ENCODE measurements at regions not wholly inside any gene's neighbourhood (a gene's known extent, or its start where the extent isn't known, plus 50 kb on each side); places are given as distances from the start of the nearest gene placed in this dataset.

DNA sequence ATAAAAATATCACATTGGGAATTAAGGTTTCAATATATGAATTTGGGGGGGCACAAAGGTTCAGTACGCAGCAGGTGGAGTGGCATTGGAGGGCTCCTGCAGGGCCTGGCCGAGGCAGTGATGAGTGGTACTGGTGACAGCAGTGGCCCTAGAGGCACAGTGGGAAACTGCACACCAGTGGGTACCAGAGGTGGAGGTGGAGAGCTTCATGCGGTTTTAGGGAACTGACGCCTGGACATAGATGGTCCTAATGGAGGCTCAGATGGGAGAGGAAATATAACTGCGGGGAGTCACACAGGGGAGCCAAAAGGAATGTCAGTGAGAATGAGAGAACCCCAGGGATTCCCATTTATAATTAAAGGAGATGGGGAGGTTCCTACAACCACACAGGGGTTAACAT is 156.2 kb downstream of the COG6 start:
- Histone ChIP-seq H3K4me3 (ENCODE audit: low read length) (no peak overlapping the region), H3K4me1 (ENCODE audit: control insufficient read depth in 2 of 2, insufficient read depth in 2 of 2, low read length in 2 of 2) (no peaks in the 10 kb centered on the region), H3K27me3 (ENCODE audit: control insufficient read depth in 2 of 2, insufficient read depth in 2 of 2, low read length in 2 of 2) (no peaks in the 10 kb centered on the region), H3K36me3 (ENCODE audit: control insufficient read depth in 2 of 3, insufficient read depth in 3 of 3, low read length in 3 of 3) (no peaks in the 10 kb centered on the region), H3K27ac (ENCODE audit: low read depth, low read length) (no peak overlapping the region), H3K9me3 (ENCODE audit: control insufficient read depth in 2 of 3, low read length in 3 of 3) (no peaks in the 10 kb centered on the region)
- CTCF ChIA-PET: no interaction called here
- intact Hi-C loops (cut with micrococcal nuclease): no loop called here
- POLR2A ChIA-PET: no interaction called here
- Mint-ChIP-seq H3K4me3 (no peak overlapping the region), H3K4me1 (peaks cover 0 to 2% (median 0%) of the 10 kb centered on the region in 7 donors), H3K36me3 (no peaks in the 10 kb centered on the region), H3K9me3 (peaks cover 0 to 2% (median 0%) of the 10 kb centered on the region in 11 donors), H3K27me3 (no peaks in the 10 kb centered on the region), H3K27ac (peak overlapping the region in 1 of 9 donors; percentile 51)
- ATAC-seq (no peak), DNase-seq (no peak)

DNA sequence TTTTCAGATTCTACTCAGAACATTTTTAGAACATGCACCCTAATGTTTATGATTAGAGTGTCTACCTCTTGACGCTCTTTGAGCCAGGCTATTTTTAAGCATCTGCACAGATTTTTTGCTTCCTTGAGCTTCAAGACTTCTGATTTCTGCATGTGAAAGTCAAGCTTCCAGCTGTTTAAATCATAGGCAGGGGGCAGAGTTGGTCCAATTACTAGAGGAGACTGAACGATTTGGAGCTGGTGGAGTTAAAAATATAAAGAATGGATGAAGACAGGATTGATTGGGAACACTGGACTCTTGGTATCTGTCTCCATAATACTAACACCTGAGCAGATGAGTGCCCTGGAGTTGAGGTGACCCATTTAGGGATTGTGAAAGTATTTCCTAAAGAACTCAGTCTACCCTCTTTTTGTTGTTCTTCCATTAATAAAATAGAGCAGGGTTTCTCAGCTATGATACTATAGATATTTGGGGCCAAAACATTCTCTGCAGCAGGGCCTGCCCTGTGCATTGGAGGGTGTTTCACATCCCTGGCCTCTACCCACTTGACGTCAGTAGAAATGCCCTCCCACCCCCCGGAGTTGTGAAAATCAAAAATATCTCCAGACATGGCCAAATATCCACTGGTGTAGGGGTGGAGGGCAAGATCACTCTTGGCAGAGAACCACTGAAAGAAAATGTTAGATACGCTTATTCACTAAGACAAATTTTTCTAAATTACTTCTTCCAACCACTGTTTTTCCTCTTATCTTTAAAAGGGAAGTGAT is 160.1 kb downstream of the COG6 start:
- DNase-seq (no peak), ATAC-seq (no peak)
- intact Hi-C loops (cut with micrococcal nuclease): no loop called here
- H3K27ac Mint-ChIP-seq: no peak overlapping the region
- Histone ChIP-seq H3K4me3 (ENCODE audit: low read length) (no peak overlapping the region), H3K9me3 (ENCODE audit: control insufficient read depth in 2 of 3, low read length in 3 of 3) (no peaks in the 10 kb centered on the region), H3K27me3 (ENCODE audit: control insufficient read depth in 2 of 2, insufficient read depth in 2 of 2, low read length in 2 of 2) (no peaks in the 10 kb centered on the region), H3K36me3 (ENCODE audit: control insufficient read depth in 2 of 3, insufficient read depth in 3 of 3, low read length in 3 of 3) (no peaks in the 10 kb centered on the region), H3K27ac (ENCODE audit: low read depth, low read length) (no peak overlapping the region), H3K4me1 (ENCODE audit: control insufficient read depth in 2 of 2, insufficient read depth in 2 of 2, low read length in 2 of 2) (no peaks in the 10 kb centered on the region)
- H3K4me1 Mint-ChIP-seq: peaks cover 0 to 2% (median 0%) of the 10 kb centered on the region in 7 donors
- H3K36me3 Mint-ChIP-seq: no peaks in the 10 kb centered on the region
- ChIA-PET POLR2A (no interaction called here), CTCF (no interaction called here)
- no peak overlapping the region for H3K4me3 Mint-ChIP-seq
- peaks cover 0 to 2% (median 0%) of the 10 kb centered on the region in 11 donors for H3K9me3 Mint-ChIP-seq
- H3K27me3 Mint-ChIP-seq: peaks cover 0 to 3% (median 0%) of the 10 kb centered on the region in 5 donors

DNA sequence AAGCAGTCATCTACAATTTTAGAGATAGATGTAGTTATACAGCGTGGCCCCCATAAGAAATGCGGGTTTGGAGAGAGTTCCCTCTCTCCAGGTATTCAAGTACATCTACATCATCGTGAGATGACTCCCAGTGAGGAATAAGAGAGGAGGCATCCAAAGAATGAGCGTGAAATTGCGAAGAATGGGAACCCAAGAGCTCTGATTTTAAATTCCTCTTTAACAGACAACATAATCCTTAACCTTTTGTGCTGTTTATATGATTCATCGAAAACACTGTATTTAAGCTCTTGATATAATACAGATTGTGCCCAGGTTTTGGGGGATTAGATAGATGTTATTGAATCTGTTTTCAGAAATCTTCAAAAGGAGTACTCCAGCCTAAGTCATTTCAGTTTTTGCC is 161.5 kb downstream of the COG6 start:
- intact Hi-C loops (cut with micrococcal nuclease): no loop called here
- ATAC-seq (no peak), DNase-seq (no peak)
- Histone ChIP-seq H3K36me3 (ENCODE audit: control insufficient read depth in 2 of 3, insufficient read depth in 3 of 3, low read length in 3 of 3) (no peaks in the 10 kb centered on the region), H3K9me3 (ENCODE audit: control insufficient read depth in 2 of 3, low read length in 3 of 3) (no peaks in the 10 kb centered on the region), H3K4me1 (ENCODE audit: control insufficient read depth in 2 of 2, insufficient read depth in 2 of 2, low read length in 2 of 2) (no peaks in the 10 kb centered on the region), H3K27ac (ENCODE audit: low read depth, low read length) (no peak overlapping the region), H3K27me3 (ENCODE audit: control insufficient read depth in 2 of 2, insufficient read depth in 2 of 2, low read length in 2 of 2) (no peaks in the 10 kb centered on the region), H3K4me3 (ENCODE audit: low read length) (no peak overlapping the region)
- H3K4me1 Mint-ChIP-seq: peaks cover 2 to 14% (median 4%) of the 10 kb centered on the region in 7 donors
- H3K27me3 Mint-ChIP-seq: peaks cover 0 to 3% (median 0%) of the 10 kb centered on the region in 5 donors
- peaks cover 0 to 2% (median 0%) of the 10 kb centered on the region in 11 donors for H3K9me3 Mint-ChIP-seq
- peaks cover 0 to 2% (median 0%) of the 10 kb centered on the region in 5 donors for H3K36me3 Mint-ChIP-seq
- H3K27ac Mint-ChIP-seq: no peak overlapping the region
- POLR2A ChIA-PET: no interaction called here
- CTCF ChIA-PET: no interaction called here
- no peak overlapping the region for H3K4me3 Mint-ChIP-seq

DNA sequence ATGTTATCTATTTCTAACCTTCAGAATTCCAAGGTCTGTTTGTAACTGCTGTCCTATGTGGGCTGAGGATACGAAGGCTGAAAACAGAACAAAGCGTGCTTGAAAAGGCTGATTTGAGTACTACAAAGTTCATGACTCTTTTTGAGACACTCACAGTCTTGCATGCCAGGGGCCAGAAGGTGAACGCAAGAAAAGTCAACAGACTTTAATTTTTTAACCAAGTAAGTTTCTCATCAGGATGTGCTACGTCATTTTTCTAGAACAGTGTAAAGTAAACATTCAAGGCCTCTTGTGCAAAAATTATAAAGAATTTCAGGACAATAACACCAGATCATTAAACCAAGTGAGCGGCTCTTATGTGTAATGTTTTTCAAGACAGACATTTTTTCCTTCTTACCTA is 163.5 kb downstream of the COG6 start:
- Mint-ChIP-seq H3K27me3 (peaks cover 0 to 3% (median 0%) of the 10 kb centered on the region in 5 donors), H3K27ac (no peak overlapping the region), H3K9me3 (peaks cover 0 to 5% (median 0%) of the 10 kb centered on the region in 11 donors), H3K36me3 (peaks cover 0 to 4% (median 0%) of the 10 kb centered on the region in 5 donors), H3K4me3 (no peak overlapping the region), H3K4me1 (peaks cover 8 to 33% (median 23%) of the 10 kb centered on the region in 7 donors)
- CTCF ChIA-PET: no interaction called here
- Histone ChIP-seq H3K27me3 (ENCODE audit: control insufficient read depth in 2 of 2, insufficient read depth in 2 of 2, low read length in 2 of 2) (no peaks in the 10 kb centered on the region), H3K36me3 (ENCODE audit: control insufficient read depth in 2 of 3, insufficient read depth in 3 of 3, low read length in 3 of 3) (no peaks in the 10 kb centered on the region), H3K4me3 (ENCODE audit: low read length) (no peak overlapping the region), H3K4me1 (ENCODE audit: control insufficient read depth in 2 of 2, insufficient read depth in 2 of 2, low read length in 2 of 2) (peaks cover 0 to 12% of the 10 kb centered on the region in 2 donors), H3K9me3 (ENCODE audit: control insufficient read depth in 2 of 3, low read length in 3 of 3) (no peaks in the 10 kb centered on the region), H3K27ac (ENCODE audit: low read depth, low read length) (no peak overlapping the region)
- intact Hi-C loops (cut with micrococcal nuclease): no loop called here
- ATAC-seq: no peak
- DNase-seq: no peak
- POLR2A ChIA-PET: no interaction called here

DNA sequence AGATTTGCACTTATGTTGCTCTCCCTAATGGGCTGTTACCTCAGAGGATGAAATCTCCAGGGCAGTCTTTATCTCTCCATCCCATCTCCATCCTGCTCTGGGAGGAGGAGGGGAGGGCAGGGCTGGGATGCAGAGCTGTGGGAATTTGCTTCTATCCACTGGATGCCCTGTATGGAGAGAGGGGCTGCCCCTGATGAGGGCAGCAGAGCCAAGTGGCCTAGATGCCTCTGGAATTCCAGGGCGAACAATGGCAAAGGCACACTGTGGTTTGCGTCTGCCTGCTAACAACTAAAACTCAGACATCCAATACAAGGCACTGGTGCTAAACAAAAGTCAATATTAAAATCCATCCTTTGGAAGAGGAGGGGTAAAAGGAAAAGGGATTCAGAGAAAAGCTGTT is 165.1 kb downstream of the COG6 start:
- no peaks in the 10 kb centered on the region for H3K36me3 ChIP-seq (ENCODE audit: control insufficient read depth in 2 of 3, insufficient read depth in 3 of 3, low read length in 3 of 3)
- H3K27ac ChIP-seq (ENCODE audit: low read depth, low read length): no peak overlapping the region
- CTCF ChIA-PET: no interaction called here
- peaks cover 0 to 3% (median 0%) of the 10 kb centered on the region in 5 donors for H3K27me3 Mint-ChIP-seq
- peaks cover 8 to 38% (median 25%) of the 10 kb centered on the region in 7 donors for H3K4me1 Mint-ChIP-seq
- H3K9me3 Mint-ChIP-seq: peaks cover 0 to 5% (median 0%) of the 10 kb centered on the region in 11 donors
- H3K4me3 ChIP-seq (ENCODE audit: low read length): no peak overlapping the region
- H3K27ac Mint-ChIP-seq: no peak overlapping the region
- DNase-seq (no peak), ATAC-seq (no peak)
- intact Hi-C loops (cut with micrococcal nuclease): no loop called here
- H3K36me3 Mint-ChIP-seq: peaks cover 0 to 4% (median 0%) of the 10 kb centered on the region in 5 donors
- H3K4me3 Mint-ChIP-seq: no peak overlapping the region
- H3K9me3 ChIP-seq (ENCODE audit: control insufficient read depth in 2 of 3, low read length in 3 of 3): no peaks in the 10 kb centered on the region
- POLR2A ChIA-PET: no interaction called here
- H3K27me3 ChIP-seq (ENCODE audit: control insufficient read depth in 2 of 2, insufficient read depth in 2 of 2, low read length in 2 of 2): no peaks in the 10 kb centered on the region
- peaks cover 0 to 12% of the 10 kb centered on the region in 2 donors for H3K4me1 ChIP-seq (ENCODE audit: control insufficient read depth in 2 of 2, insufficient read depth in 2 of 2, low read length in 2 of 2)

DNA sequence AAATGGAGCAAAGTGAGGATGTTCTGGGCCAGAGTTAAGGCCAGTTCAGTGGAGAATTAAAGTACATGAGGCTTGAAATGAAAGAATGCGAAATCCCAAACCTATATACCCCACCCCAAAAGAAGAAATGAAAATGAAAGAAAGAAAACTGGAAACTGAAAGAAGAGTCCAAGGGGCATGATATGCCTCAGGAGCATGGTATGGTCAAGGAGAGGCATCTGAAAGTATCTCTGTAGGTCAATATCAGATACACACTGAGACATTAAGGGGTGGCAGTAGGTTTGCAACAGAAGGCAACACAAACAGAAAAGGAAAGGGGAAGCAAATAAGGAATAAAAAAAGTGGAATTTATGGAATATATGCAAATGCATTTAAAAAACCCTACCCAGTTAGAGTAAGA is 166.5 kb downstream of the COG6 start:
- intact Hi-C loops (cut with micrococcal nuclease): no loop called here

More for the DNA sequence above, 166.5 kb downstream of the COG6 start:
- Mint-ChIP-seq H3K4me3 (peak overlapping the region in 7 of 10 donors; percentile 4 to 89 (median 57)), H3K27me3 (peaks cover 0 to 3% (median 0%) of the 10 kb centered on the region in 5 donors), H3K9me3 (peaks cover 0 to 6% (median 0%) of the 10 kb centered on the region in 11 donors), H3K4me1 (peaks cover 8 to 46% (median 25%) of the 10 kb centered on the region in 7 donors), H3K36me3 (peaks cover 0 to 4% (median 0%) of the 10 kb centered on the region in 5 donors), H3K27ac (peak overlapping the region in 4 of 9 donors; percentile 6 to 86 (median 51))
- POLR2A ChIA-PET: no interaction called here
- Histone ChIP-seq H3K36me3 (ENCODE audit: control insufficient read depth in 2 of 3, insufficient read depth in 3 of 3, low read length in 3 of 3) (no peaks in the 10 kb centered on the region), H3K27me3 (ENCODE audit: control insufficient read depth in 2 of 2, insufficient read depth in 2 of 2, low read length in 2 of 2) (no peaks in the 10 kb centered on the region), H3K4me3 (ENCODE audit: low read length) (no peak overlapping the region), H3K27ac (ENCODE audit: low read depth, low read length) (no peak overlapping the region), H3K4me1 (ENCODE audit: control insufficient read depth in 2 of 2, insufficient read depth in 2 of 2, low read length in 2 of 2) (peaks cover 0 to 12% of the 10 kb centered on the region in 2 donors), H3K9me3 (ENCODE audit: control insufficient read depth in 2 of 3, low read length in 3 of 3) (no peaks in the 10 kb centered on the region)
- CTCF ChIA-PET: no interaction called here
- ATAC-seq (no peak), DNase-seq (no peak)

Measured in naive thymus-derived CD4-positive, alpha-beta T cell (primary cell).